ENCODE measurements at regions not wholly inside any gene's neighbourhood (a gene's known extent, or its start where the extent isn't known, plus 50 kb on each side); places are given as distances from the start of the nearest gene placed in this dataset.
"Not testable (repeated sequence)": the region's sequence is repeated elsewhere in the genome, so short reads cannot be mapped to it uniquely, and the experiment has no call there.

DNA sequence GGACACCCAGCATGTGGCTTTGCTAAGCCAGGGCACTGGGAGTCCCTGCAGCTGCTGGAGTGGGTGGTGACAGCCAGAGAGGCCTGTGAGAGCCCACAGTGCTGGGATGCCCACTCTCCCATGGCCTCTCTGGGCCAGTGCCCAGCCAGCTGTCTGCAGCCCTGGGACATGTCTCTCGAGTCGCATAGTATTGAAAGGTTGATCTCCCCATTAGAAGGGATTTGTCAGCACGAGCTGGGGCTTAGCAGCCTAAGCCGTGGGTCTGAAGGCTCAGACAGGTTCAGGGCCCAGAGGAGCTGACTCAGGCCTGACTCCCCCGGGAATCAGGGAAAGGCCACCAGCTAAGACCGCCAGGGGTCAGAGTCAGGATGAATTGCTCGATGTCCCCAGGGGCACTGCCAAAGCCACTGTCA is 53.5 kb downstream of the FOXD2 start:
- no peak for DNase-seq (ENCODE audit: low read depth, low spot score)
- no peak overlapping the region for H3K4me3 ChIP-seq (ENCODE audit: low read length)

DNA sequence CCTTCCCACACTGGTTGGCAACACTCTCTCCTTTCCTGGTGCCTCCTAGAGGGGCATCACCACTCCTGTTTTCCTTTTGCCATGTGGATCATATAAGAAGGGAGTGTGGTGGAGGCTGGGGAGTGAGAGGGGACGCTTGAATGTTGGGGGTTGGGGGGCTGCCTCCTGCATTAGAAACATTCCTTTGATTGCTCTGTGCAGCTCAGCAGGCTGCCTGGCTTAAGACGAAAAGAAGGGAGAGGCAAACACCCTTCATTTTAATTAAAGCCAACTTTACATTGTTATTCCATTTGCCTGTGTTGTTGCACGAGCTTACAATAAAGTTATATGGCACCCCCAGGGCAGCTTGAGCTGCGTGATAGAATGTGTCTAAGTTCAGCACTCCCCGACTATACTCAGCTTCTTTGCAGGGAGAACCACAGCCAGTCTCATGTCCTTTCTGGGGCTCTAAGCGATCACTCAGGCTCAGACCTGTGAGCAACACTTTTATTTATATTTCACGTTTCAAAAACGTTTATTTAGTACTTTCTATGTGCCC is 57.4 kb downstream of the FOXD2 start:
- no peak for DNase-seq (ENCODE audit: low read depth, low spot score)
- no peak overlapping the region for H3K4me3 ChIP-seq (ENCODE audit: low read length)

DNA sequence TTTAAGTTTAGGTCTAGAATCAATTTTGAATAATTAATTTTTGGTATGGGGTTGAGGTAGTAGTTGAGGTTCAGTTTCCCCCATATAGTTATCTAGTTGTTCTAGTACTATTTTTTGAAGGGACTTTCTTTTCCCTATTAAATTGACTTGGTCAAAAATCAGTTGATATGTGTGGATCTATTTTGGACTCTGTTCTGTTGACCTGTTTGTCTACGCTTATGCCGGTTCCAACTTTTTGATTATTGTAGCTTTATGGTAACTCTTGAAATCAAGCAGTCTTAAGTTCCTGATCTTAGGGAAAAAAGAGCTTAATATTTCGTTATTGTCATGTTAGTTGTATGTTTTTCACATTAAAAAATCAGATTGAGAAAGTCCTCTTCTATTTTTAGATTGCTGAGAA is 60.7 kb downstream of the FOXD2 start:
- no peak overlapping the region for H3K4me3 ChIP-seq (ENCODE audit: low read length)
- no peak for DNase-seq (ENCODE audit: low read depth, low spot score)

DNA sequence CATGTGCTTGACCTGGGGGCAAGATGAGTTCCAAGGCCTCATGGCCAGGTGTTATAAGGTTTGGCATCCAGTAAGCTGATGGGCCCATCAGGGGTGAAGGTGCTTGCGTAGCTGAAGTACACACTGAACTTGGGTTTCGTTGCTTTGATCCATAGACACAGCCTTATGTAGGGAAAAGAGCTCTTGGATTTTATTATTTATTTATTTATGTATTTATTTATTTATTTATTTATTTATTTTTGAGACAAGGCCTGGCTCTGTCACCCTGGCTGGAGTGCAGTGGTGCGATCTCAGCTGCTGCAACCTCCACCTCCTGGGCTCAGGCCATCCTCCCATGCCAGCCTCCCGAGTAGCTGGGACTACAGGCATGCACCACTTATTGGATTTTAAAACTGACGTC is 63.2 kb downstream of the FOXD2 start:
- no peak for DNase-seq (ENCODE audit: low read depth, low spot score)
- H3K4me3 ChIP-seq (ENCODE audit: low read length) = no peak overlapping the region

DNA sequence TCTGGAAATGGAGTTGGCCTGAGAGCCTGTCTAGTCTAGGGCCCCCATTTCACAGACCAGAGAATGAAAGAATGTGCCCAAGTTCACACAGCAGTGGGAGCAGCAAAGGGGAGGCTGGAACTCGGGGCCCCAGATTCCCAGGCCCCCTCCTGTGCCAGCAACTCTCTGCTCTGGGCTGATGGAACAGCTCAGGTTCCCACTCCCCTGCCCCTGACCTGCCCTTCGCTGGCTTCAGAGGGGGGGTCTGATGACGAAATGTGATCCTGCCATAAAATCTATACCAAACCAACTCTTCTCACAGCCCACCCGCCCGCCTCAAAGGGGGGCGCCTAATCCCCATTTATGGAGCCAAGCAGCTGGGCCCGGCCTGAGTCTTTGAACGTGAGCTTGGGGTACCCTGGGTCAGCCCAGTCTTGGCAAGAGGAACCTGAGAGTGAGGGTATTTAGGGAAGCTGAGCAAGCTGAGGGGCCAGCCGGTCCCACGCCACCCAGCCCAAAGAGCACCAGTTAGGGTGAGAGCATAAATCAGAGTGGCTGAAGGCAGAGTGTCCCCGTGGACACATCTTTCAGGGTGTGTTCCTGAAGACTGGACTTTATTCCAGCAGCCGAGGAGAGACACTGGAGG is 65.0 kb downstream of the FOXD2 start:
- DNase-seq (ENCODE audit: low read depth, low spot score) = no peak
- no peak overlapping the region for H3K4me3 ChIP-seq (ENCODE audit: low read length)

DNA sequence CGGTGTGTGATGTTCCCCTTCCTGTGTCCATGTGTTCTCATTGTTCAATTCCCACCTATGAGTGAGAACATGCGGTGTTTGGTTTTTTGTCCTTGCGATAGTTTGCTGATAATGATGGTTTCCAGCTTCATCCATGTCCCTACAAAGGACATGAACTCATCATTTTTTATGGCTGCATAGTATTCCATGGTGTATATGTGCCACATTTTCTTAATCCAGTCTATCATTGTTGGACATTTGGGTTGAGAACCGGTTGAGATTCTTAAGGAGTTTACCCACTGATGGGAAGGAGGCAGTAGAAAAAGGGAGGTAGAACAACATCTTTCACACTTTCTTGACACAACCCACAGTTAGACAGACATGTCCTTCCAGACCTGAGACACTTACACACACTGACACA is 67.0 kb downstream of the FOXD2 start:
- DNase-seq (ENCODE audit: low read depth, low spot score); H3K4me3 ChIP-seq (ENCODE audit: low read length): not testable (repeated sequence)

DNA sequence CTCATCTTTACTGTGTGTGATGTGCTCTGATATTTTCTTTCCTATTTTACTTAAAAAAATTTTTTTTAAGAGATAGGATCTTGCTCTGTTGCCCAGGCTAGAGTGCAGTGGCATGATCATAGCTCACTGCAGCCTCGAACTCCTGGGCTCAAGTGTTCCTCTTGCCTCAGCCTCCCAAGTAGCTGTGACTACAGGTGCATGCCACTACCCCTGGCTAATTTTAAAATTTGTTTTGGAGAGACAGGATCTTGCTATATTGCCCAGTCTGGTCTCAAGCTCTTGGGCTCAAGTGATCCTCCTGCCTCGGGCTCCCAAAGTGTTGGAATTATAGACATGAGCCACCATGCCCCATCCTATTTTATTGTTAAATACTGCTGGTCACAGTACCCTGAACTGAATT is 67.4 kb downstream of the FOXD2 start:
- no peak for DNase-seq (ENCODE audit: low read depth, low spot score)
- no peak overlapping the region for H3K4me3 ChIP-seq (ENCODE audit: low read length)

DNA sequence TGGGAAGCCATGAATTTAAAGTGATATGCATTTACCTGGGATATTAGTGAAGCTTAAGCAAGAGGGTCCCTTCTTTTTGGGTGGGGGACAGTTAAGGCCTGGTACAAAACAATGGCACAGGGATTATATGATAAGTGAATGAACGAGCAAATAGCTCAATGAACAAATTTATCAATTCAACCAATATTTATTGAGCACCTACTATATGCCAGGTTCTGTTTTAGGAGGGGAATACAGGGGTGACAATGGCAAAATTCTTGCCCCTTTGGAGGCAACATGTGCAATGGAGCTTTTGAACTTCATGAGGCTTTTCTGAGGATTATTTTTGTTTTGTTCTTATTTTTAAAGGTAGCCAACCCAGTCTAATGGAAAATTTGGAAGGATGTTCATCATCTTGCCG is 68.2 kb downstream of the FOXD2 start:
- DNase-seq (ENCODE audit: low read depth, low spot score) = no peak
- H3K4me3 ChIP-seq (ENCODE audit: low read length) = no peak overlapping the region

DNA sequence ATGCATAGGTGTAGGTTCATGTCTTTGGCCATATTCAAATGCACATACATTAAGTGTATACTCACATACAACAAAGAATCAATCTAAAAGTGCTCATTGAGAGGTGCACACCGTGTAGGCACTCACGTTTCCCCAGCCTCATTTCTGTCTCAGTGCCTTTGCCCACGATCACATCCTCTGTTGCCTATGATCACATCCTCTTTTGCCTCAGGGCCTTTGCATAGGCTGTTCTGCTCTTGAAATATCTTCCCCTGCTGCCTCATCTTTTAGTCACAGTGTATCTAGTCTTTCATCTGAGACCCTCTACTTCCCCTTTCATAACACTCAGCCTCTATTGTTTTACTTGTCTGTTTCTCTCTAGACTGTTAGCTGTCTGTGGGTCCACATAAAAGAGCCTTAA is 69.3 kb downstream of the FOXD2 start:
- no peak for DNase-seq (ENCODE audit: low read depth, low spot score)
- no peak overlapping the region for H3K4me3 ChIP-seq (ENCODE audit: low read length)

DNA sequence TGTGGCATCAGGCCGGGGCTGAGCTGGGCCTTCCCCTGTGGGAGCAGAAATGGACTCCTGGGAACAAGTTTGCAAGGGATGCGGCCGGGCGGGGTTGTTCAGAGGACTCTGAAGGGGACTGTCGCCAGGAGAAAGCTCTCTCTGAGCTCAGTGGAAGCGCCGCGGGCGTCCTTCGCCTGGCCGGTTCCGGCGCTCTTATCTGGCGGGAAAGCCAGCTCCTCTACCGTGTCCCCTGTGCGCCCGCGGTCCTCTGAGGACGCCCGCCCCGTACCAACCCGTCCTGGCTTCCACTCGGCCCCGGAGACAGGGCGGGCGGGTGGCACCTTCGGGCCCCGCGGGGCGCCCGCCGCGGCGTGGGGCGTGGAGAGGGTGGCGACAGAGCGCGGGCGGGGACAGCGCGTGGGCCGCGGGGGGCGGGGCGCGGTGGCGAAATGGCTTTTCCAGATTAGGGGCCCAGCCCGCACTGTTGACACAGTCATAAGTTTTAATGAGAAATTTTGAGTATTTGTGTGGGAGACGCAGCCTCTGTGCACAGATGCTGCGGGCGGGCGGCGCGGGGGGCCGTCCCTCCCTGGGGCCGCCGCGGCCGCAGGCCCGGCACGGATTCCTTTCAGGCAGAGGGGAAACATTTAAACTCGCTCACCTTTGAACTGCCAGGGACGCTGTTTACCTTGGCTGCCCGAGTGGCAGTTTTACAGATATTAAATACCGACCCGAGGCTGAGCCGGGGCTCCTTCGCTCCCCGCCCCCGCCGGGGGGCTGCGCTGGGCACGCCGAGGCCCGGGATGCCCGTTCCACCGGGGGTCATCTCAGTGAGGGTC is 70.2 kb downstream of the FOXD2 start:
- no peak overlapping the region for H3K4me3 ChIP-seq (ENCODE audit: low read length)
- no peak for DNase-seq (ENCODE audit: low read depth, low spot score)

DNA sequence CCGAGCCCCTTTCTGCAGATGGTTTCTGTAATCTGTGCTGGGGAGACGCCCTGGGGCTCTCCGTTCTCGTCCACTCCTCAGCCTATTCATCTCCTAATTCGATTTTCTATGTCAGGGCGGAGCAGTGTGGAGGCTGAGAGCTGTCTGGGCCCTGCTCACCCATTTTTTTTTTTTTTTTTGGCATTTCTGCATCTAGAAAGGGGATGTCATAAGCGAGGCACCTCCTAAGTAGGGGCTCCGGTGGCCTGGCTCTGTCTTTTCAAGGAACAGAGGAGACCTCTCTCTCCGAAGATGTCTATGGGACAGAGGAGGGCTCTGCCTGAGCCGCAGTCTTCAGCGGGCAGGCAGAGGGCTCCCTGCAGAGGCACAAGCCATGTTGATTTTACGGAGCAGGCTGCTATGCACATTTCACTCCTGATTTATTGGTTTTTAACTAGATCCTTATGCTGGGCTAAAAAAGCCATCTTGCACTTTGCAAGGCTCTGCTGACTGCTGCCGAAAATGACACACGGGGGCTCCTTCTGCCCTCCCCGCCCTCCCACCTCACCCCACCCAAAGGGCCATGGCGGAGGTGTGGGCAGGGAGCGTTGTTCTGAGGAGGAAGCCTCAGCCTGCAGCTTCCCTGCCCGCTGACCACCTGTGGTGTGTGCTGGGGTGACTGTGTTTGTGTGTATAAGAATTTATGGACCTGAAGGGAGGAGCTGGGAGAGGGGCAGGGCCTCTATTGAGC is 71.0 kb downstream of the FOXD2 start:
- no peak overlapping the region for H3K4me3 ChIP-seq (ENCODE audit: low read length)
- DNase-seq (ENCODE audit: low read depth, low spot score) = no peak

DNA sequence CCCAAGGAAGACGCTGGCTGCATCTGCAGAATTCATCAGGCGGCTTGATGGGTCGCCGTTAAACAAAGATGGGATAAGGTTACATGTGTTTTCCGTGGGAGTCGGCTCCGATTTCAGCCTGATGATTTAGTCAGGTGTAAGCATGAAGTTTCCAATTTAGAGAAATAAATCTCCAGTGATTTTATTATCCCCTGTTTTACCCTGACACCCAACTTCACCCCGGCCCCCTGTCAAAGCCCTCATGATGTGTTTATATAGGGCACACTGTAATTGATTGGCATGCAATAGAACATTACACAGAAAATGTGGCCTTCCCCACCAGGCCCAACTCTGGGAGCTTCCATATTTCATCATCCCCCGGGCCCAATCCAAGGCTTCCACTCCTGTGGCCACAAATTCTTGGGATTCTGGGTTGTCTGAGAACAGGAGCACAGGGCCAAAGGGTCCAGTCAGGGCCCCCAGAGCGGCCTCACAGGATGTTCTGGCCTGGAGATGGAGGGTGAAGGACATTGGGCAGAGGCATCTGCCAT is 72.5 kb downstream of the FOXD2 start:
- DNase-seq (ENCODE audit: low read depth, low spot score) = no peak
- H3K4me3 ChIP-seq (ENCODE audit: low read length) = no peak overlapping the region

DNA sequence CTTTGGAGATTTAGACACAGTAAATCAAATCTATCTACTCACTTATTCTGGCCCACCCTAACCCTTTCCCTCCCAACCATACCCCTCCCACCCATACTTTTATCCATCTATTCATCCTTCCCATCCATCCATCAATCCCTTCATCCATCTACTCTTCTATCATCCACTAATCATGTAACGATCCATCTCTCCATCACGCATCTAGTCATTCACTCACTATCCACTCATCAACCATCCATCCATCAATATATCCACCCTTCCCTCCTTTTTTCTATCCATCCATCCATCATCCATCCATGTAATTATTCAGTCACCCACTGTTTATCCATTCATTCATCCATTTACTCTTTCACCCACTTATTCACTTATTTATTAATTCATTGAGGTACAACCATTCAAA is 74.0 kb downstream of the FOXD2 start:
- DNase-seq (ENCODE audit: low read depth, low spot score) = no peak
- H3K4me3 ChIP-seq (ENCODE audit: low read length) = no peak overlapping the region

DNA sequence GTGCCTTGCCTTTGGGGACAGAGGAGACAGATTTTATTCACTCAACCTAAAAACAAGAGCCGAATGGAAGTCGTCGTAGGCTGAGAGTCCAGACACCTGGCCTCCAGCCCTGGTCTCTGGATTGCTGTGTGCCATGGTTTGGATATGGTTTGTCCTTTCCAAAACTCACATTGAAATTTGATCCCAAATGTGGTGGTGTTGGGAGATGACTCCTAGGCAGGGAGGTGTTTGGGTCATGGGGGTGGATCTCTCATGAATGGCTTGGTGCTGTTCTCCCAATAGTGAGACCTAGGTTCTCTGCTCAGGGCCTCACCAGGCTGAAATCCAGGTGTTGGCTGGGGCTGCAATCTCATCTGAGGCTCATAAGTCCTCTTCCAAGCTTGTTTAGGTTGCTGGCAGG is 75.5 kb downstream of the FOXD2 start:
- no peak for DNase-seq (ENCODE audit: low read depth, low spot score)

DNA sequence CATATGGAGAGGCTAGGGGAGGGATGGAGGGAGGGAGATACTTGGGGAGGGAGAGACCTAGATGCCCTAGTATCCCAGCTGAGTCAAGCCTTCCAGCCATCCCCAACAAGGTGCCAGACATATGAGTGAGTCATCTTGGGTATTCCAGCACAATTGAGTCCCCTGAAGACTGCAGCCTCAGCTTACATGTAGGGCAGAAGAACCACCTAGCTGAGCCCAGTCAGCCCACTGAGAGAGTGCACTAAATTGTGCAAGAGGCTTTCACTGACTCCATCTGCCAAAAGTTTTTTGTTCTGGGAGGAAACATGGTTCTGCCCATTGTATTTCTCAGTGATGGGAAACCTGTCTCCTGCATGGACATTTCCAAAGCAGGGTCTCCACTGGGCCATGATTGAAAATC is 76.4 kb downstream of the FOXD2 start:
- no peak overlapping the region for H3K4me3 ChIP-seq (ENCODE audit: low read length)

More for the DNA sequence above, 75.5 kb downstream of the FOXD2 start:
- H3K4me3 ChIP-seq (ENCODE audit: low read length) = no peak overlapping the region

DNA sequence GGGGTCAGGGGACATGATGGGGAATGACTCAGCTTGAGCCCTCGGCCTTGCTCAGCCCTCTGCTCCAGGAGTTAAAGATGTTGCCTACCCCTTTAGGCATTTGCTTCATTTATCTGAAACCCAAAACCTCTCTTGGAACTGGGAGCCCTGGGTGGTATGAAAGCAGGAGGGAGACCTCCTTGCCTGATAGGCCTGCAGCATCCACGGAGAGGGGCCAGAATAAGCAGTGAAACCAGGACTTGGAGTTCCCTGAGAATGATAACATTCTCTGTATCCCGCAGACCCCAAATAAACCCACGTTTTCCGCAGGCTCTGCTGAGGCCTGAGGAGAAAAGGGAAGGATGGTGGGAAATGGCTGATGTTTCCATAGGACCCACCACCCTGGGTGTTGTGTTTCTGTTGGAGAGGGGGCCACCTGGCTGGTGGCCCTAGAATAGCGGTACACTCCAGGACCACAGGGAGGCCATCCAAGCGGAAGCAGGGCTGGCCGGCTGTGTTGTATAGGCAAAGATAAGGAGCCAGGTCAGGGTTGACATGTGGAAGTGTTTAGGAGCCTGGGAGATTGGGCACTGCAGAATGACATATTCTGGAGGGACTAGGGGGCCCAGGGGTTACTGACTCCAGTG is 77.4 kb downstream of the FOXD2 start:
- no peak for DNase-seq (ENCODE audit: low read depth, low spot score)
- H3K4me3 ChIP-seq (ENCODE audit: low read length) = no peak overlapping the region

More for the DNA sequence above, 76.4 kb downstream of the FOXD2 start:
- no peak for DNase-seq (ENCODE audit: low read depth, low spot score)

DNA sequence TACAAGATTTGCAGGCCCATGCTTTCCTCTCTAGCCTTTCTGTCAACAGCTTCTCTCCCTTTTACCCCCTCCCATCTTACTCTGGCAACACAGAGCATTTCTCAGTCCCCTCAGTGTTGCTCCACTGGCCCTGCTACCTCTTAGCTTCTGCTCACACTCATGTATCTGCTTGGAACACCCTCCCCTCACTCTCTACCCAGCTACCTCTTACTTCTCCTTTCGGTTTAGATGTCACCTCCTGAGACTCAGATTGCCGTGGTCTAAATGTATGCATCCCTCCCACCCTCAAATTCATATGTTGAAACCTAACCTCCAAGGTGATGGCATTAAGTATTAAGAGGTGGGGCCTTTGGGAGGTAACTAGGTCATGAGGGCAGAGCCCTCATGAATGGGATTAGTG is 80.1 kb downstream of the FOXD2 start:
- H3K4me3 ChIP-seq (ENCODE audit: low read length) = no peak overlapping the region
- DNase-seq (ENCODE audit: low read depth, low spot score) = no peak

DNA sequence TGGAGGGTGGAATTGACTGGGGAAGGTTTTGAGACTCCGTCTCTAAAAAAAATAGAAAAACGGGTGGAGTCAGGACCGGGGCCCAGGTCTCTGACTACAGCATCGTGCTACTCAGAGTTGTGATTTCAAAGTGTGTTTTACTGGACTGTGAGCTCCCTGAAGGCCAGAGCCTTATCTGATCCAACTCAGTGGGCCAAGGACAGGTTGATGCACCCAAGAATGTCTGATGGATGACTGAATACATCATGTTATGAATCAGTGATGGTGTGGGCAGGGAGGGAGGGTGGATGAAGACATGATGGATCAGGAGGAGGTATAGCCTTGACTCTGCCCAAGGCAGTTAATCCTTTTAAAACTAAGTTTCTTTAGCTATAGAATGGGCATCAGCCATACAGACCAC is 81.6 kb downstream of the FOXD2 start:
- no peak overlapping the region for H3K4me3 ChIP-seq (ENCODE audit: low read length)
- no peak for DNase-seq (ENCODE audit: low read depth, low spot score)

DNA sequence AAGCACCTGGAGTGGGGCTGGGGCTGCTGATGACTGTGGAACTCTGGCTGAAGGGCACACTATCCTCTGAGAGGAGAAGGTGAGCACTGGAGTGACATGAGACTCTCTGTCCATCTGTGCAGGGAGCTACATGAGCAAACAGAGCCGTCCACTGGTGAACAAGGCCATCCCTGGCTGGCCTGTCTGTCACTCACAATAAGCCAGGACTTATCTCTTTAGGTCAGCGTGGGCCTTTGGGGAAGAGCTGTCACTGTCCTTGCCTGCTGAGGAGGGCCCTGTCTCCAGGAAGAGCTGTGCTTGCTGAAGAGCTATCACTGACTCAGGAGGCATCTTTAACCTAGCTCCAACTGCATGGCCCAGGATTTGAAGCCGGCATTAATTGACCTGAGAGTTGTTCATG is 82.1 kb downstream of the FOXD2 start:
- no peak overlapping the region for H3K4me3 ChIP-seq (ENCODE audit: low read length)
- no peak for DNase-seq (ENCODE audit: low read depth, low spot score)
